GM23248 (cell line): ENCODE measurements at regions not wholly inside any gene's neighbourhood (a gene's known extent, or its start where the extent isn't known, plus 50 kb on each side); places are given as distances from the start of the nearest gene placed in this dataset.

Experiments used
- EZH2 ChIP-seq: fragments of 200-600 bp; sonication (generic); IDR thresholded peaks from 2 replicates; pipeline ENCODE4 v1.6.1; 2018; ENCODE audit warnings: antibody characterized with exemption, mild to moderate bottlenecking; ENCODE audit not compliant: insufficient read depth, poor library complexity, severe bottlenecking
- EZH2phosphoT487 ChIP-seq: fragments of 200-600 bp; sonication (generic); IDR thresholded peaks from 2 replicates; pipeline ENCODE4 v1.6.1; 2018; ENCODE audit warnings: antibody characterized with exemption, moderate library complexity, mild to moderate bottlenecking, low read depth; ENCODE audit not compliant: insufficient read depth

DNA sequence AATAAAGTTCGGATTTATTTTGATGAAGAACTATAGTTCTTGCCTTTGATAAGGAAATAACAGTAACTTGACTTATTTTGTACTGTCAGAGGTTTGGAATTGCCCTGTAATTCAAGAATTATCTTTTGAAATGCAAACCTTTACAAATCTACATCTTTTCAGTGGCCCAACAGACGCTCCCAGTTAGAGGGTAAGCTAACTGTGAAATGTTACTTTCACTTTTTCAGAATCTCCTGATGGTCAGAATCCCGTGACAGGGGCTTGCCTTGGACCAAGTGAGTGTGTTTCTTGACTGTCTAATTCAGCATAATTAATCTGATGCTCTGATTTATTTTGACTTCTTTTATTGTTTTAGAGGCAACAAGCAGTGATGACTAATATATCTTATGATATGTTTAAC, 262.5 kb downstream of the PLOD2 start:
- no peak for TF ChIP-seq EZH2
- no peak for TF ChIP-seq EZH2phosphoT487
